ENCODE measurements at regions not wholly inside any gene's neighbourhood (a gene's known extent, or its start where the extent isn't known, plus 50 kb on each side); places are given as distances from the start of the nearest gene placed in this dataset.

- TF ChIP-seq CTCF (IDR thresholded peaks at IDR 0.05) = no peak
- no peak for TF ChIP-seq POLR2A (IDR thresholded peaks at IDR 0.05)
- no peak for TF ChIP-seq EP300 (IDR thresholded peaks at IDR 0.05)
Observed at GRCh38 chrX:104347860-104348259, 93.1 kb upstream of the ESX1 start.
